GM19467 (cell line): ENCODE measurements at regions not wholly inside any gene's neighbourhood (a gene's known extent, or its start where the extent isn't known, plus 50 kb on each side); places are given as distances from the start of the nearest gene placed in this dataset.

Source experiments
- ATAC-seq: cut with Tn5 transposase; IDR thresholded peaks from one replicate; pipeline ENCODE4 v1.9.1; 2021; ENCODE audit warnings: mild to moderate bottlenecking, moderate library complexity; ENCODE audit not compliant: unreplicated experiment

GRCh38 chr5:15266229-15266628 is 233.8 kb upstream of the FBXL7 start:
- ATAC-seq = no peak

- no peak for ATAC-seq
These were observed 236.0 kb upstream of the FBXL7 start for GRCh38 chr5:15263942-15264341.

- ATAC-seq = no peak
These were observed 236.6 kb upstream of the FBXL7 start for GRCh38 chr5:15263406-15263805.

- ATAC-seq = no peak
These were observed 238.5 kb upstream of the FBXL7 start for GRCh38 chr5:15261269-15261995.

GRCh38 chr5:15260356-15261268 is 239.4 kb upstream of the FBXL7 start:
- no peak for ATAC-seq

GRCh38 chr5:15256485-15256884 is 243.5 kb upstream of the FBXL7 start:
- ATAC-seq = no peak

- no peak for ATAC-seq
These were observed 244.4 kb upstream of the FBXL7 start for GRCh38 chr5:15255576-15255975.

GRCh38 chr5:15254607-15255006 is 245.4 kb upstream of the FBXL7 start:
- no peak for ATAC-seq

GRCh38 chr5:15252331-15252730 is 247.6 kb upstream of the FBXL7 start:
- ATAC-seq = no peak

- ATAC-seq = no peak
These were observed 250.8 kb upstream of the FBXL7 start for GRCh38 chr5:15249152-15249551.

GRCh38 chr5:15248731-15249130 is 251.2 kb upstream of the FBXL7 start:
- no peak for ATAC-seq

- ATAC-seq = no peak
These were observed 254.1 kb upstream of the FBXL7 start for GRCh38 chr5:15245913-15246312.

GRCh38 chr5:15243301-15244020 is 256.5 kb upstream of the FBXL7 start:
- no peak for ATAC-seq

GRCh38 chr5:15241216-15241821 is 258.7 kb upstream of the FBXL7 start:
- ATAC-seq = no peak

GRCh38 chr5:15238006-15238405 is 262.0 kb upstream of the FBXL7 start:
- no peak for ATAC-seq

GRCh38 chr5:15236911-15237508 is 263.0 kb upstream of the FBXL7 start:
- ATAC-seq = no peak

- ATAC-seq = no peak
These were observed 265.1 kb upstream of the FBXL7 start for GRCh38 chr5:15234911-15235310.

- no peak for ATAC-seq
These were observed 265.6 kb upstream of the FBXL7 start for GRCh38 chr5:15234366-15234765.

- ATAC-seq = no peak
These were observed 266.4 kb upstream of the FBXL7 start for GRCh38 chr5:15233566-15233965.

- ATAC-seq = no peak
These were observed 277.8 kb upstream of the FBXL7 start for GRCh38 chr5:15222156-15222555.
